HepG2 (cell line): ENCODE measurements at regions not wholly inside any gene's neighbourhood (a gene's known extent, or its start where the extent isn't known, plus 50 kb on each side); places are given as distances from the start of the nearest gene placed in this dataset.

Experiments
- ATAC-seq: fragments of 200-7000 bp; cut with Tn5 transposase; 3 replicates; pipeline ENCODE4 v1.9.1; 2020; ENCODE audit warnings: mild to moderate bottlenecking, moderate library complexity
- BruUV-seq: library from RNA; stranded (reverse); fragments of 400-500 nt; replicated peaks from 2 replicates; lab custom pipeline; 2021; lab: Mats Ljungman, UMichigan
- CTCF ChIA-PET: fragments of 300-600 bp; formaldehyde crosslinking; extraction: SDS; loops from one replicate; lab custom pipeline; 2021; ENCODE audit warnings: low total read pairs, inconsistent platforms, low intra/inter-chr PET ratio; lab: Yijun Ruan, JAX
- POLR2A ChIA-PET: fragments of 350-600 bp; sonication (Branson Sonifier 250); formaldehyde crosslinking; loops from one replicate; lab custom pipeline; 2020; ENCODE audit warnings: antibody characterized with exemption, inconsistent platforms; lab: Yijun Ruan, JAX
- DNase-seq: peaks from one replicate; pipeline ENCODE4 v3.0.0-alpha.2; 2015; ENCODE audit warnings: low spot score
- FAIRE-seq: peaks from 3 replicates; lab custom pipeline; 2011; peaks lifted over from hg19 to GRCh38; lab: Jason Lieb, UNC
- H2AFZ ChIP-seq: one replicate; pipeline ENCODE4 v1.6.1; 2011; ENCODE audit warnings: low read length, inconsistent platforms
- H3K27ac ChIP-seq: fragments of 300-600 bp; 3 replicates; pipeline ENCODE4 v1.8.0; 2011; ENCODE audit warnings: mixed run types, mild to moderate bottlenecking, mixed read lengths, low read length, inconsistent platforms; ENCODE audit not compliant: insufficient read depth; ENCODE audit errors: extremely low read length
- H3K27me3 ChIP-seq, 2 experiments: fragments of 200-600 bp in 1 of 2; 2 replicates in 1 of 2; 3 replicates in 1 of 2; pipeline versions ENCODE4 v1.6.0 to v1.8.0; 2011; ENCODE audit warnings: low read length in 2 of 2, mild to moderate bottlenecking in 2 of 2, moderate library complexity in 2 of 2, inconsistent platforms in 1 of 2; ENCODE audit not compliant: insufficient read depth in 2 of 2, control insufficient read depth in 1 of 2
- H3K36me3 ChIP-seq, 2 experiments: fragments of 200-600 bp in 1 of 2; replicated peaks in 1 of 2; 2 replicates in 1 of 2; 3 replicates in 1 of 2; pipeline versions ENCODE4 v1.5.1 to v1.8.0; 2011; ENCODE audit warnings: low read length in 2 of 2, inconsistent platforms in 1 of 2; ENCODE audit not compliant: insufficient read depth in 2 of 2, control insufficient read depth in 1 of 2
- H3K4me1 ChIP-seq: 2 replicates; pipeline ENCODE4 v1.5.1; 2012; ENCODE audit warnings: low read length, inconsistent platforms; ENCODE audit not compliant: insufficient read depth
- H3K4me2 ChIP-seq: 2 replicates; pipeline ENCODE4 v1.6.0; 2011; ENCODE audit warnings: low read depth, low read length, inconsistent platforms
- H3K4me3 ChIP-seq, 3 experiments: fragments of 200-600 bp in 1 of 3; sonication (generic), shearing (Covaris generic) in 1 of 3; replicated peaks in 1 of 3; 2 replicates each; pipeline ENCODE4 v1.5.1; 2011 to 2016; ENCODE audit warnings: low read length in 3 of 3, inconsistent platforms in 2 of 3, low read depth in 2 of 3, mild to moderate bottlenecking in 2 of 3, control low read depth in 1 of 3, mixed read lengths in 1 of 3; ENCODE audit not compliant: insufficient read depth in 1 of 3
- H3K79me2 ChIP-seq: one replicate; pipeline ENCODE4 v1.6.1; 2011; ENCODE audit warnings: low read length, inconsistent platforms; ENCODE audit not compliant: insufficient read depth
- H3K9ac ChIP-seq: 2 replicates; pipeline ENCODE4 v1.6.0; 2011; ENCODE audit warnings: mild to moderate bottlenecking, low read depth, low read length, inconsistent platforms; ENCODE audit not compliant: insufficient read depth
- H3K9me3 ChIP-seq: 2 replicates; pipeline ENCODE4 v1.5.1; 2012; ENCODE audit warnings: mild to moderate bottlenecking, low read length
- H4K20me1 ChIP-seq: 2 replicates; pipeline ENCODE4 v1.6.0; 2011; ENCODE audit warnings: inconsistent platforms, mild to moderate bottlenecking, low read length, moderate library complexity; ENCODE audit not compliant: insufficient read depth
- ATF1 ChIP-seq: IDR thresholded peaks from 2 replicates; pipeline ENCODE4 v1.6.1; 2016; ENCODE audit warnings: mild to moderate bottlenecking, control low read depth
- CHD4 ChIP-seq: fragments of 200-600 bp; sonication (generic); IDR thresholded peaks from 2 replicates; pipeline ENCODE4 v1.7.0; 2017; ENCODE audit warnings: mild to moderate bottlenecking, low read length, borderline replicate concordance
- FOXC1 ChIP-seq: sonication (generic); formaldehyde crosslinking; IDR thresholded peaks from 2 replicates; pipeline ENCODE4 v1.8.0; 2022; ENCODE audit warnings: mild to moderate bottlenecking, missing genetic modification reagents, borderline replicate concordance
- FOXK1 ChIP-seq: sonication (generic); formaldehyde crosslinking; IDR thresholded peaks from 2 replicates; pipeline ENCODE4 v1.4.0; 2020; ENCODE audit warnings: low read depth, missing genetic modification reagents, borderline replicate concordance
- NR2C2 ChIP-seq: sonication (generic); formaldehyde crosslinking; IDR thresholded peaks from 2 replicates; pipeline ENCODE4 v1.4.0; 2020; ENCODE audit warnings: missing genetic modification reagents, mild to moderate bottlenecking, moderate library complexity, borderline replicate concordance
- REXO4 ChIP-seq: sonication (generic); formaldehyde crosslinking; IDR thresholded peaks from 2 replicates; pipeline ENCODE4 v1.8.0; 2022; ENCODE audit warnings: missing genetic modification reagents, mild to moderate bottlenecking, borderline replicate concordance
- SIX4 ChIP-seq: sonication (generic); formaldehyde crosslinking; IDR thresholded peaks from 2 replicates; pipeline ENCODE4 v1.4.0; 2020; ENCODE audit warnings: missing genetic modification reagents
- SKI ChIP-seq: fragments of 450-650 bp; IDR thresholded peaks from one replicate; pipeline ENCODE4 v1.6.1; 2018; ENCODE audit warnings: mild to moderate bottlenecking; ENCODE audit not compliant: partially characterized antibody
- ZBTB4 ChIP-seq: sonication (generic); formaldehyde crosslinking; IDR thresholded peaks from 2 replicates; pipeline ENCODE4 v1.4.0; 2020; ENCODE audit warnings: missing genetic modification reagents, mild to moderate bottlenecking, borderline replicate concordance
- ZNF572 ChIP-seq: sonication (generic); formaldehyde crosslinking; IDR thresholded peaks from 2 replicates; pipeline ENCODE4 v1.5.1; 2020; ENCODE audit warnings: mild to moderate bottlenecking, missing genetic modification reagents
- ZNF709 ChIP-seq: sonication (generic); formaldehyde crosslinking; IDR thresholded peaks from 2 replicates; pipeline ENCODE4 v1.5.0; 2020; ENCODE audit warnings: mild to moderate bottlenecking, missing genetic modification reagents
- WGBS: methylation state at CpG from one replicate; pipeline ENCODE4 v1.1.6; 2017; ENCODE audit warnings: low lambda C conversion rate; 5-methylcytosine and 5-hydroxymethylcytosine counted together
- in situ Hi-C: cut with HindIII; loops from 2 replicates; pipeline ENCODE4 v1.10.0; 2017; ENCODE audit warnings: low pct_unique_long_range_greater_than_20kb; ENCODE audit not compliant: extremely low pct_ligation_motif_present
- intact Hi-C: fragments of 100-400 bp; cut with micrococcal nuclease; formaldehyde crosslinking; loops from one replicate; pipeline ENCODE4 v1.10.0; 2022; ENCODE audit not compliant: unreplicated experiment

- Histone ChIP-seq H3K27me3 (no peaks in the 10 kb centered on the region), H3K4me3 (no peak overlapping the region), H3K27ac (no peak overlapping the region), H2AFZ (no peak overlapping the region), H3K9ac (no peak overlapping the region), H3K79me2 (no peaks in the 10 kb centered on the region), H3K4me2 (no peak overlapping the region), H4K20me1 (no peaks in the 10 kb centered on the region), H3K9me3 (no peaks in the 10 kb centered on the region), H3K4me1 (no peaks in the 10 kb centered on the region), H3K36me3 (no peaks in the 10 kb centered on the region)
- no peak for FAIRE-seq
- no TSS peak for BruUV-seq
- POLR2A ChIA-PET: no interaction called here
- TF ChIP-seq SKI (no peak), ATF1 (no peak), FOXK1 (CRISPR knock-in tag) (no peak), SIX4 (CRISPR knock-in tag) (no peak), ZNF709 (CRISPR knock-in tag) (no peak), ZNF572 (CRISPR knock-in tag) (no peak), REXO4 (CRISPR knock-in tag) (no peak), NR2C2 (CRISPR knock-in tag) (no peak), ZBTB4 (CRISPR knock-in tag) (no peak), CHD4 (no peak), FOXC1 (CRISPR knock-in tag) (no peak)
- WGBS: 26% methylated on average over 12 of the region's 12 CpGs
- CTCF ChIA-PET: no interaction called here
- intact Hi-C loops (no loop called here), in situ Hi-C loops (no loop called here)
- no peak for ATAC-seq
- no peak for DNase-seq
Observed at GRCh38 chr16:55130456-55130855, 193.5 kb upstream of the IRX6 start.
